Esophagus squamous epithelium (tissue), 5 donors: ENCODE measurements at regions not wholly inside any gene's neighbourhood (a gene's known extent, or its start where the extent isn't known, plus 50 kb on each side); places are given as distances from the start of the nearest gene placed in this dataset.

Source experiments
- DNase-seq: peaks from one replicate; lab custom pipeline; 2025; lab: John Stamatoyannopoulos, UW
- H3K27ac ChIP-seq, 4 donors: fragments of 200-600 bp; sonication (generic); one replicate each; pipeline ENCODE4 v1.5.1; 2016 to 2019; ENCODE audit warnings: mild to moderate bottlenecking in 1 of 4
- H3K27me3 ChIP-seq, 4 donors: fragments of 200-600 bp; sonication (generic); 1 replicate in 3 of 4; 2 replicates in 1 of 4; pipeline versions ENCODE4 v1.5.1 to v1.6.0; 2017 to 2021; ENCODE audit warnings: antibody characterized with exemption in 1 of 4
- H3K36me3 ChIP-seq, 3 donors: fragments of 200-600 bp; sonication (generic); one replicate each; pipeline ENCODE4 v1.5.1; 2016 to 2019
- H3K4me1 ChIP-seq, 3 donors: fragments of 200-600 bp; sonication (generic); one replicate each; pipeline ENCODE4 v1.5.1; 2017 to 2019
- H3K4me3 ChIP-seq, 4 donors: fragments of 200-600 bp; sonication (generic); 1 replicate in 3 of 4; 2 replicates in 1 of 4; pipeline ENCODE4 v1.5.1; 2016 to 2019; ENCODE audit warnings: mild to moderate bottlenecking in 2 of 4, moderate library complexity in 1 of 4
- H3K9me3 ChIP-seq, 3 donors: fragments of 200-600 bp; sonication (generic); one replicate each; pipeline ENCODE4 v1.5.1; 2016 to 2019
- CTCF ChIP-seq, 6 experiments: fragments of 450-650 bp in 4 of 6; fragments of 200-600 bp in 2 of 6; sonication (generic) in 2 of 6; IDR thresholded peaks; one replicate each; pipeline ENCODE4 v1.5.1; 2016 to 2019; ENCODE audit warnings: antibody characterized with exemption in 6 of 6, mild to moderate bottlenecking in 4 of 6, moderate library complexity in 4 of 6
- POLR2A ChIP-seq, 4 donors: fragments of 450-650 bp; IDR thresholded peaks; one replicate each; pipeline ENCODE4 v1.6.1; 2017; ENCODE audit warnings: antibody characterized with exemption in 4 of 4, mild to moderate bottlenecking in 4 of 4, moderate library complexity in 3 of 4
- WGBS, 2 donors: methylation state at CpG; one replicate each; pipeline ENCODE4 v1.1.5; 2018; 5-methylcytosine and 5-hydroxymethylcytosine counted together
- intact Hi-C: fragments of 100-400 bp; cut with DNase I; formaldehyde crosslinking; loops from one replicate; pipeline ENCODE4 v1.15.0; 2022
- donor health status: DM: yes; HTN: yes; CAD: no.

- H3K9me3 ChIP-seq = no peaks in the 10 kb centered on the region
- 69 to 71% methylated on average over 3 to 6 of the region's 6 CpGs for WGBS, 2 donors
- no peaks in the 10 kb centered on the region for H3K27me3 ChIP-seq
- no peak overlapping the region for H3K4me3 ChIP-seq
- H3K4me1 ChIP-seq = peaks cover 10 to 35% (median 16%) of the 10 kb centered on the region in 3 donors
- DNase-seq = no peak
- H3K27ac ChIP-seq = no peak overlapping the region
- TF ChIP-seq CTCF (IDR thresholded peaks at IDR 0.05) (no peak), POLR2A (IDR thresholded peaks at IDR 0.05) (no peak)
- intact Hi-C loops = no loop called here
- H3K36me3 ChIP-seq = no peaks in the 10 kb centered on the region
These were observed 217.0 kb downstream of the GAS1 start for GRCh38 chr9:86730163-86730928.

- H3K27me3 ChIP-seq = peaks cover 0 to 11% (median 0%) of the 10 kb centered on the region in 4 donors
- H3K36me3 ChIP-seq = no peaks in the 10 kb centered on the region
- WGBS, 2 donors = 79 to 92% methylated on average over 1 of the region's 1 CpG
- H3K4me3 ChIP-seq = no peak overlapping the region
- intact Hi-C loops = no loop called here
- H3K4me1 ChIP-seq = peaks cover 11 to 27% (median 16%) of the 10 kb centered on the region in 3 donors
- DNase-seq = no peak
- H3K9me3 ChIP-seq = no peaks in the 10 kb centered on the region
- TF ChIP-seq POLR2A (IDR thresholded peaks at IDR 0.05) (no peak), CTCF (IDR thresholded peaks at IDR 0.05) (no peak)
- H3K27ac ChIP-seq = no peak overlapping the region
These were observed 222.8 kb downstream of the GAS1 start for GRCh38 chr9:86724529-86724928.

- WGBS, 2 donors = 29 to 85% methylated on average over 3 of the region's 3 CpGs
These were observed 224.0 kb downstream of the GAS1 start for GRCh38 chr9:86723346-86723745.

GRCh38 chr9:86722706-86723075, 224.6 kb downstream of the GAS1 start:
- Histone ChIP-seq H3K9me3 (no peaks in the 10 kb centered on the region), H3K36me3 (no peaks in the 10 kb centered on the region), H3K4me3 (no peak overlapping the region), H3K27me3 (peaks cover 0 to 25% (median 0%) of the 10 kb centered on the region in 4 donors), H3K4me1 (peaks cover 11 to 27% (median 16%) of the 10 kb centered on the region in 3 donors), H3K27ac (peak overlapping the region in 3 of 4 donors; percentile 47 to 87 (median 71))
- intact Hi-C loops = no loop called here
- TF ChIP-seq CTCF (IDR thresholded peaks at IDR 0.05) = no peak
- TF ChIP-seq POLR2A (IDR thresholded peaks at IDR 0.05) = no peak
- WGBS, 2 donors = 53 to 66% methylated on average over 3 of the region's 3 CpGs
- DNase-seq = no peak

More at GRCh38 chr9:86723346-86723745, 224.0 kb downstream of the GAS1 start:
- no peak overlapping the region for H3K4me3 ChIP-seq
- TF ChIP-seq CTCF (IDR thresholded peaks at IDR 0.05) (no peak), POLR2A (IDR thresholded peaks at IDR 0.05) (no peak)
- H3K27me3 ChIP-seq = peaks cover 0 to 21% (median 0%) of the 10 kb centered on the region in 4 donors
- peak overlapping the region in 2 of 4 donors; percentile 71 to 87 for H3K27ac ChIP-seq
- H3K4me1 ChIP-seq = peaks cover 11 to 27% (median 16%) of the 10 kb centered on the region in 3 donors
- intact Hi-C loops = no loop called here
- no peaks in the 10 kb centered on the region for H3K36me3 ChIP-seq
- DNase-seq = no peak
- no peaks in the 10 kb centered on the region for H3K9me3 ChIP-seq
